ENCODE measurements at regions not wholly inside any gene's neighbourhood (a gene's known extent, or its start where the extent isn't known, plus 50 kb on each side); places are given as distances from the start of the nearest gene placed in this dataset.

DNA sequence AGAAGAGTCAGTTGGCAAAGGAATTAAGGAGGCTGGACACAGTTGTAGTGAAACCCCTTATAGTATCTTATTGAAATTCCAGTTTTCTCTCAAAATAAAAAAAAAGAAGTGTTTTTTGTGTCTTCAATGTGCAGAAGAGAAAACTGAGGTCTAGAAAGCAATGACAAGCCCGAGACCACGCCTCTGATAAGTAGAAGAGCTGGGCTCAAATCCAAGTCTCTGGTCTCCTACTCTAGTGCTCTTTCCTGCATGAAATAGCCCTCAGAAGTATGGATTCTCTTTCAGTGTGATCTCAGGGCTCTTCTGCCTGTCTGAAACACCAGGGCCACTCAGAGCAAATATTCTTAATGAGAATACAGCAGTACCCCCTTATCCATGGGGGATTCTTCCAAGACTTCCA lies 200.9 kb downstream of the KIF18A start:
- TF ChIP-seq CTCF (IDR thresholded peaks at IDR 0.05; ENCODE audit: low read depth, low read length, poor library complexity, severe bottlenecking) (no peak), EZH2phosphoT487 (IDR thresholded peaks at IDR 0.05; ENCODE audit: borderline replicate concordance, low read length) (no peak)
- no peaks in the 10 kb centered on the region for H3K79me2 ChIP-seq (ENCODE audit: control insufficient read depth, low read length)
- H3K4me3 ChIP-seq (ENCODE audit: low read length) = no peak overlapping the region
- H3K4me2 ChIP-seq (ENCODE audit: low read length) = no peak overlapping the region
- no peaks in the 10 kb centered on the region; the same call in 1 of the 2 replicates for H3K27me3 ChIP-seq (ENCODE audit: control insufficient read depth, low read length)
- H3F3A ChIP-seq (ENCODE audit: control insufficient read depth, insufficient read depth) = no peaks in the 10 kb centered on the region
- no peaks in the 10 kb centered on the region for H4K20me1 ChIP-seq (ENCODE audit: control insufficient read depth, insufficient read depth, low read depth, low read length)
- H3K36me3 ChIP-seq (ENCODE audit: control insufficient read depth, low read length) = no peaks in the 10 kb centered on the region
- H3K27ac ChIP-seq (ENCODE audit: low read depth, low read length) = no peak overlapping the region
- no peaks in the 10 kb centered on the region for H3K9me2 ChIP-seq (replicated peaks; ENCODE audit: control insufficient read depth, low read length)
- no peaks in the 10 kb centered on the region for H3K4me1 ChIP-seq (ENCODE audit: control insufficient read depth, low read length)
- H3K9me3 ChIP-seq (ENCODE audit: control insufficient read depth, insufficient read depth, low read length) = no peaks in the 10 kb centered on the region

GRCh38 chr11:27904358-27905055 lies 203.4 kb downstream of the KIF18A start:
- no peak overlapping the region for H3K4me2 ChIP-seq (ENCODE audit: low read length)
- no peaks in the 10 kb centered on the region for H4K20me1 ChIP-seq (ENCODE audit: control insufficient read depth, insufficient read depth, low read depth, low read length)
- no peak overlapping the region for H3K27ac ChIP-seq (ENCODE audit: low read depth, low read length)
- no peaks in the 10 kb centered on the region for H3K79me2 ChIP-seq (ENCODE audit: control insufficient read depth, low read length)
- no peaks in the 10 kb centered on the region for H3K9me2 ChIP-seq (replicated peaks; ENCODE audit: control insufficient read depth, low read length)
- no peaks in the 10 kb centered on the region for H3K36me3 ChIP-seq (ENCODE audit: control insufficient read depth, low read length)
- no peaks in the 10 kb centered on the region; the same call in 1 of the 2 replicates for H3K27me3 ChIP-seq (ENCODE audit: control insufficient read depth, low read length)
- H3F3A ChIP-seq (ENCODE audit: control insufficient read depth, insufficient read depth) = no peaks in the 10 kb centered on the region
- H3K4me3 ChIP-seq (ENCODE audit: low read length) = no peak overlapping the region
- TF ChIP-seq CTCF (IDR thresholded peaks at IDR 0.05; ENCODE audit: low read depth, low read length, poor library complexity, severe bottlenecking) (no peak), EZH2phosphoT487 (IDR thresholded peaks at IDR 0.05; ENCODE audit: borderline replicate concordance, low read length) (no peak)
- no peaks in the 10 kb centered on the region for H3K4me1 ChIP-seq (ENCODE audit: control insufficient read depth, low read length)
- no peaks in the 10 kb centered on the region for H3K9me3 ChIP-seq (ENCODE audit: control insufficient read depth, insufficient read depth, low read length)

DNA sequence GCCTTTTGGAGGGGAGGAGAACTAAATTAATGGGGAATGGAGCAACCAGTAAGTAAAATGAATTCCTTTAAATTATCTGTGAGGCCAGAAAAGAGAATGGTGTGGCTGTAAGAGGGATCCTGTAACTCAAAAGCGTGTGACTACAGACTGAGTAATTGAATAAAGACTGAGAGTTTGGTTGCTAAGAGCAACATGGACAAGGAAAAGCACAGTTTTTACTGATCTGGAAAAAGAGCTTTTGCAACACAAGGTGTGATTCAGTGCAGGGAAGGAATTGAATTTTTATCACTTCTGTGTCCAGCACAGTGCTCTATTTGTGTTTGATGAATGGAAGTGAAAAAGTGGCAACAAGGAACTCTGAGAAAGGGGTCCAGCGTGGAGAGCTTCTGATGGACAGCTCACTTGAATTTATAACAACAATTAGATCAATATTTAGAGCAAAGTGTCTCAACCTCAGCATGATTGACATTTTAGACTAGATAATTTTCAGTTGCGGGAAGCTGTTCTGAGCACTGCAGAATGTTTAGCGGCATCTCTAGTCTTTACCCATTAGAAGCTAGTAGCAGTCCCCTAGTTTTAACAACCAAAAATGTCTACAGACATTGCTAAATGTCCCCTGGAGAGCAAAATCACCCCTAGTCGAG lies 202.8 kb upstream of the BDNF start:
- H3K27ac ChIP-seq (ENCODE audit: low read depth, low read length) = no peak overlapping the region
- no peaks in the 10 kb centered on the region; the same call in 1 of the 2 replicates for H3K27me3 ChIP-seq (ENCODE audit: control insufficient read depth, low read length)
- TF ChIP-seq EZH2phosphoT487 (IDR thresholded peaks at IDR 0.05; ENCODE audit: borderline replicate concordance, low read length) (no peak), CTCF (IDR thresholded peaks at IDR 0.05; ENCODE audit: low read depth, low read length, poor library complexity, severe bottlenecking) (no peak)
- no peaks in the 10 kb centered on the region for H3K79me2 ChIP-seq (ENCODE audit: control insufficient read depth, low read length)
- no peaks in the 10 kb centered on the region for H3K9me2 ChIP-seq (replicated peaks; ENCODE audit: control insufficient read depth, low read length)
- no peaks in the 10 kb centered on the region for H4K20me1 ChIP-seq (ENCODE audit: control insufficient read depth, insufficient read depth, low read depth, low read length)
- H3F3A ChIP-seq (ENCODE audit: control insufficient read depth, insufficient read depth) = no peaks in the 10 kb centered on the region
- H3K4me1 ChIP-seq (ENCODE audit: control insufficient read depth, low read length) = no peaks in the 10 kb centered on the region
- no peaks in the 10 kb centered on the region for H3K36me3 ChIP-seq (ENCODE audit: control insufficient read depth, low read length)
- no peaks in the 10 kb centered on the region for H3K9me3 ChIP-seq (ENCODE audit: control insufficient read depth, insufficient read depth, low read length)
- H3K4me2 ChIP-seq (ENCODE audit: low read length) = no peak overlapping the region
- no peak overlapping the region for H3K4me3 ChIP-seq (ENCODE audit: low read length)

Measured in DOHH2 (cell line).